Stimulated activated CD4-positive, alpha-beta T cell treated with anti-CD3 and anti-CD28 coated beads, Interleukin-2, amount 100 ng/mL, for 24 hours (primary cell): ENCODE measurements at regions not wholly inside any gene's neighbourhood (a gene's known extent, or its start where the extent isn't known, plus 50 kb on each side); places are given as distances from the start of the nearest gene placed in this dataset.

ENCODE experiments used
- DNase-seq, 2 donors: peaks; one replicate each; pipeline ENCODE4 v3.0.0-alpha.2; 2020

GRCh38 chr1:61627365-61627764, 97.6 kb downstream of the TM2D1 start:
- DNase-seq = no peak

GRCh38 chr1:61626816-61627215, 98.1 kb downstream of the TM2D1 start:
- DNase-seq = no peak

DNA sequence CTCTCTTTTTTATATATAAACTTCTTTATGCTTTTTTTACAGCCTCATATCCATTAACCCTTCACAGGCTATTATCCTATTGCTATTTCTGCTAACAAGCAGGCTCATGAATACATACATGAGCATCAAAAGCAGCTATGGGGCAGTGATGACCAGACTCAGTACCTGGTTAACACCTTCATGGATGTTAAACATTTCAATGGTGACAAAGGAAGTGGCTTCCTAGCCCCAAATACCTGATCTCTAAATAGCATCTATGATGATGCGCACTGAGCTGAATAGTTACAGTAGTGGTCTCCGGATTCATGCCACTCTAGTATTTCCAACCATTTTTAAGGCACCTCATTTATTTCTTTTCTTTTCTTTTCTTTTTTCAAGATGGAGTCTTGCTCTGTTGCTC, 101.1 kb downstream of the TM2D1 start:
- no peak for DNase-seq

GRCh38 chr1:61620536-61620935, 104.4 kb downstream of the TM2D1 start:
- no peak for DNase-seq

- DNase-seq = no peak
Observed at GRCh38 chr1:61618755-61619154, 106.2 kb downstream of the TM2D1 start.

- no peak for DNase-seq
Observed at GRCh38 chr1:61618193-61618592, 106.7 kb downstream of the TM2D1 start.

DNA sequence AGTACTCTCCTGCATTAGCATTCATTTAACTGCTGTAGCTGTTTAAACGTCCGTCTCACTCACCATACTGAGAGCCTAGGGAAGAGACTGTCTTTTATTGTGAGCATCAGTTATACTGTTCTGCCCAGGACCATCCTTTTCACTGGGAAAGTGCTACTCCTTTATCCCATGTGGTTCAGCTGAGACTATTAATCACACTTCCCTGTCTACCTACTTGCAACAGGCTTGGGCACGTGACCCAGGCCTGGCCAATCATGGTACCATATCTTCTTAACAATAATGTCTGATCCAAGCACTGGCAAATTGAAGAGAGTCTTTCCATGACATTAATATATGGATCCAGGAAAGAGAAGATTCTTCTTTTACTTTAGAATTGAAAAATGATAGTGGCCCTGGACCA, 108.1 kb downstream of the TM2D1 start:
- DNase-seq = no peak

- DNase-seq = no peak
Observed at GRCh38 chr1:61612602-61613001, 112.3 kb downstream of the TM2D1 start.

DNA sequence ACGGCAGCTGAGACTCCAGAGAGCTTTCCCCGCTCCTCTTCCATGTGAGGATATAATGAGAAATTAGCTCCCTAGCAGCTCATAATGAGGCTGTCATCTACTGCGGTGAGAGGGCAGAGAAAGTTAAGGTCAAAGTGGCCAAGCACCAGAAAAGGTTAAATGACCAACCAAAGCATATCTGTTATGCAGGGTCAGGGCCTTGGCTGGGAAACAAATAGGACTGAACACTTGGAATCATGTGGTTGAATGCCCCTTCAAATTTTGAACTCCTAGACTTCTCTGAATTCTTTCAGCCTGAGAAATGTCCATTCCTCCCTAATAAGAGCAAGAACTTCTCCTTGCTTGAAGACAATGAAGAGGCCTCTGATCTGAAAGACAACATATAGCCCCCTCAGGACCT, 115.9 kb downstream of the TM2D1 start:
- DNase-seq = no peak

- no peak for DNase-seq
Observed at GRCh38 chr1:61607448-61607847, 117.5 kb downstream of the TM2D1 start.

GRCh38 chr1:61606448-61607312, 118.3 kb downstream of the TM2D1 start:
- DNase-seq = no peak

- no peak for DNase-seq
Observed at GRCh38 chr1:61605607-61606321, 119.2 kb downstream of the TM2D1 start.

DNA sequence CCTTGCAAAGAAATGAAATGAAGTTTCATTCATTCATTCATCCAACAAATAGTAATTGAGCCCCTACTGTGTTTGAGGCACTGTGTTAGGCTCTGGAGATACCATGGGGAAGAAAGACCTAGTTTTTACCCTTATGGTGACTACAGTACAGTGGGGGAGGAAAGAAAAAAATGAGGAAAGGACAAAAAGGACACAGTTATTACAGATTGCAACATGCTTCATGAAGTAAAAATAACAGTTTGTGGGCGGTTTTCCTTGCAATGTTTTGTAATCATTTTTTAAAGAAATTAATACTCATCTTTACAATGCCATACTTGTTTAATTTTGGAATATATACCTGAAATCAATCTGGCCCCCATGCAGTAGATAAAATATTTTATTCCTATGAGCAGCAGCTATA, 120.3 kb downstream of the TM2D1 start:
- DNase-seq = no peak

- no peak for DNase-seq
Observed at GRCh38 chr1:61604261-61604660, 120.7 kb downstream of the TM2D1 start.

DNA sequence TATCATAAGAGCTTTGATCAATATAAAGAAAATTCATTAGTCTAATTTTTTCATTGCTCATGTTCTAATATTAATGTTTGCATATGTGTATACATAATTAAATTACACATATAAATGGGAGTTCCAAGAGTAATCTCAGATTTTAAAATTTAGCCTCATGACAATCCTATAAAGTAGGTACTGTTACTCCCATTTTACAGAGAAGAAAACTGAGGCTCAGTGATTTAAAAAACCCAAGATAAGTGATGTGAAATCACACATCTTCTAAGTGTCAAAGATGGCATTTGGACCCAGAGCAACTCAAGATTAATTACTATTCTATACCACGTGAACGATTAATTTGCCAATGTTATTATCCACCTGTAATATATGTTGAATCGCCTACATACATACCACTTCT, 122.3 kb downstream of the TM2D1 start:
- no peak for DNase-seq

- DNase-seq = no peak
Observed at GRCh38 chr1:61597601-61598000, 127.3 kb downstream of the TM2D1 start.

DNA sequence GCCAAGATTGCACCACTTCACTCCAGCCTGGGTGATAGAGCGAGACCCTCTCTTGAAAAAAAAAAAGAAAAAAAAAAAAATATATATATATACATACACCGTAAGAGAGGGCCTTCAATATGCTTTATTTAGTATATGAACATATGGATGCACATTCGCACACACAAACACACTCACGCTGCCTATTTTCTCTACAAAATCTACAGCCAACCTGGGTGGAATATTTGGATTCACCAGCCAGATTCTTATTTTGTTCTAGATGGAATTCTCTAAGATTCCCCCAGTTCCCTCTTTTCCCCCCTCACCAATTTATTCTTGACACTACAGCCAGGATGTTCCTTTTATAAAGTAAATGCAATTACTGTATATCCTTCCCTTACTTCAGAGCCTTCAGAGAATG, 131.6 kb downstream of the TM2D1 start:
- no peak for DNase-seq

DNA sequence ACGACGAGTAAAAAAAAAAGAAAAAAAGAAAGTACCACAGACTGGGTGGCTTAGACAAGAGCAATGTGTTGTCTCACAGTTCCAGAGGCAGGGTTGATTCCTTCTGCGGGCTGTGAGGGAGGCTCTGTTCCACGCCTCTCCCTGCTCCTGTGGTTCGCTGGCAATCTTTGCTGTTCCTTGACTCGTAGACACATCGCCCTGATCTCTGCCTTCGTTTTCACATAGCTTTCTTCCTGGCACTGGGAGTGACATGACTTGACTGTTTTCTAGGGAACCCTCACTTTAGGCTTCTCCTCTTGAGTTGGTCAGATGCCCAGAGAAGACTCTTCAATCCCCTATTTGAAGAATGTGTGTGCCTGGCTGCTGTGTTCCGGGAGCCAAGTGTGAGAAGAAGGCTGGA, 133.6 kb downstream of the TM2D1 start:
- no peak for DNase-seq

GRCh38 chr1:61588736-61589672, 135.9 kb downstream of the TM2D1 start:
- DNase-seq = peak; percentile 66 to 69

DNA sequence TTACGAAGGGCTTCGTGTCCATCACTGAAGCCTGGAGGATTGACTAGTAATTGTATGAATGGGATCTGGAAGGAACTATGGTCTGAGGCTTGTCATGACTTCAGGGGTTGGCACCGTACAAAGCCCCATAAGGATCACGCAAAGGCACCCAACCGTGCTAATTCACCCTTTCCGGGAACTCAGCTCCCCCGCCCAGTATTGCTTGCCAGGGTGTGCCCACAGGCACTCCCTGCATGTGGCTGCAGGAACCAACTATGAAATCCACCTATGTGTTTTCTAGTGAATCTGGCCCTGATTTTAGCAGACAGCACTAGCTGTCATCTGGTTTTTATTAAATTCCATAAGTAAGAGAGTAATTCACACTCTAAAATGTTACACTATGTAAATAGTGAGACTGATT, 139.2 kb downstream of the TM2D1 start:
- no peak for DNase-seq

GRCh38 chr1:61583703-61584102, 141.2 kb downstream of the TM2D1 start:
- no peak for DNase-seq

DNA sequence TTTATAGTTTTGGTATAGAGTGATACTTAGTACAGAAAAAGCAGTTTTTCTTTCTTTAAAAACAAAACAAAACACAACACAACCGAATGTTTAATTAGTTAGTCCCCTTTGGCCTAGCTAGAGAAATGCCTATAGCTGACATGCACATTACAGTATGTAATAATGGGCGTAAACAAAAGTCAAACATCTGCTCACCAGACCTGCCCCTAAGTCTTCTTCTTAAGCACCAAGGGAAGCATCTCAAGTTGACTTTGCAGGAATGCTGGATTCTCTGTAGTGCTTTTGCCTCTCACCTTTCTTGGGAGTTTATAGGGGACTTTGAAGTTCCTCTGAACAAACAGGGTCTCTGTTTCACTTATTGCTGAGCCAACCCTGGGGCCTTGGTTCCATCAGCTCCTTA, 143.7 kb downstream of the TM2D1 start:
- no peak for DNase-seq

DNA sequence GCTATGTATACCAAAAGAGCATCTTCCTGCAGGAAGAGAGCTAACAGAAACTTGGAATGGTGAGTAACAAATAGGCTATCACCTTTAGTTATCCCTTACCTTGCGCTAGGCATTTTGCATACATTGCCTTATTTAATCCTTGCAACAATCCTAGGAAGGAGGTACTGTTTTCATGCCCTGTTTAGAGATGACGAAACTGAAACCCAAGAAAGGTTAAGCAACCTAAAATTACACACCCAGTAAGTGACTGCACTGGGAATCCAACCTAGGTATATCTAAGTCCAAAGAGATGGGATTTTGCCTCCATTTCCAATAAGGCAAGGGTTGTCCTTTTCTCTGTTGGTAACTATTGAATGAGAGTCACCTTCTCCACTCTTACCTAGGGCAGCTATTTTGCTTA, 144.5 kb downstream of the TM2D1 start:
- no peak for DNase-seq
